H9 (cell line): ENCODE measurements at regions not wholly inside any gene's neighbourhood (a gene's known extent, or its start where the extent isn't known, plus 50 kb on each side); places are given as distances from the start of the nearest gene placed in this dataset.

Experiments used
- DNase-seq: peaks from one replicate; pipeline ENCODE4 v3.0.0-alpha.2; 2017
- H2AFZ ChIP-seq: one replicate; pipeline ENCODE4 v1.6.1; 2013; ENCODE audit warnings: mild to moderate bottlenecking, low read length, control low read depth, moderate library complexity
- H2AK5ac ChIP-seq: 2 replicates; pipeline ENCODE4 v1.6.1; 2013; ENCODE audit warnings: low read length, control low read depth, mixed read lengths; ENCODE audit not compliant: insufficient read length
- H2BK120ac ChIP-seq: one replicate; pipeline ENCODE4 v1.6.1; 2013; ENCODE audit warnings: low read depth, mild to moderate bottlenecking, low read length, control low read depth, inconsistent platforms; ENCODE audit not compliant: poor library complexity, severe bottlenecking
- H2BK12ac ChIP-seq: 2 replicates; pipeline ENCODE4 v1.6.1; 2013; ENCODE audit warnings: low read length, control low read depth, mixed read lengths, low read depth; ENCODE audit not compliant: insufficient read length
- H2BK15ac ChIP-seq: 2 replicates; pipeline ENCODE4 v1.6.1; 2013; ENCODE audit warnings: low read depth, low read length, control low read depth
- H2BK20ac ChIP-seq: one replicate; pipeline ENCODE4 v1.6.1; 2013; ENCODE audit warnings: low read depth, mild to moderate bottlenecking, low read length, control low read depth, inconsistent platforms; ENCODE audit not compliant: poor library complexity, severe bottlenecking
- H2BK5ac ChIP-seq: 2 replicates; pipeline ENCODE4 v1.6.1; 2013; ENCODE audit warnings: low read length, control low read depth, mixed read lengths; ENCODE audit not compliant: insufficient read length
- H3K14ac ChIP-seq: 2 replicates; pipeline ENCODE4 v1.6.1; 2013; ENCODE audit warnings: low read length, control low read depth; ENCODE audit not compliant: insufficient read depth
- H3K18ac ChIP-seq: 2 replicates; pipeline ENCODE4 v1.6.1; 2013; ENCODE audit warnings: low read depth, mild to moderate bottlenecking, mixed read lengths, low read length, control low read depth; ENCODE audit not compliant: insufficient read length
- H3K23ac ChIP-seq: 2 replicates; pipeline ENCODE4 v1.6.1; 2013; ENCODE audit warnings: low read length, control low read depth, mixed read lengths, low read depth; ENCODE audit not compliant: insufficient read length
- H3K23me2 ChIP-seq: 2 replicates; pipeline ENCODE4 v1.6.1; 2013; ENCODE audit warnings: low read depth, mild to moderate bottlenecking, mixed read lengths, low read length, control low read depth; ENCODE audit not compliant: insufficient read length, poor library complexity, severe bottlenecking
- H3K27ac ChIP-seq: 2 replicates; pipeline ENCODE4 v1.5.1; 2013; ENCODE audit warnings: low read length, control low read depth, mixed read lengths, low read depth; ENCODE audit not compliant: insufficient read length
- H3K27me3 ChIP-seq: 2 replicates; pipeline ENCODE4 v1.6.1; 2013; ENCODE audit warnings: low read length, control low read depth, inconsistent platforms; ENCODE audit not compliant: insufficient read depth
- H3K4ac ChIP-seq: 2 replicates; pipeline ENCODE4 v1.6.1; 2013; ENCODE audit warnings: low read depth, mild to moderate bottlenecking, control low read depth, inconsistent platforms, low read length, moderate library complexity
- H3K4me1 ChIP-seq: 2 replicates; pipeline ENCODE4 v1.6.1; 2013; ENCODE audit warnings: low read length, control low read depth, inconsistent platforms; ENCODE audit not compliant: insufficient read depth
- H3K4me2 ChIP-seq: 2 replicates; pipeline ENCODE4 v1.6.1; 2013; ENCODE audit warnings: low read length, control low read depth, mixed read lengths; ENCODE audit not compliant: insufficient read length, insufficient read depth
- H3K56ac ChIP-seq: 2 replicates; pipeline ENCODE4 v1.6.1; 2013; ENCODE audit warnings: low read depth, mild to moderate bottlenecking, mixed read lengths, low read length, control low read depth; ENCODE audit not compliant: insufficient read length
- H3K79me1 ChIP-seq: 2 replicates; pipeline ENCODE4 v1.6.1; 2013; ENCODE audit warnings: low read depth, mild to moderate bottlenecking, moderate library complexity, low read length, control low read depth, inconsistent platforms; ENCODE audit not compliant: insufficient read depth, poor library complexity, severe bottlenecking
- H3K79me2 ChIP-seq: 2 replicates; pipeline ENCODE4 v1.6.1; 2013; ENCODE audit warnings: low read length, control low read depth, inconsistent platforms; ENCODE audit not compliant: insufficient read depth
- H3K9ac ChIP-seq: 2 replicates; pipeline ENCODE4 v1.6.1; 2013; ENCODE audit warnings: low read length, control low read depth, mixed read lengths; ENCODE audit not compliant: insufficient read length; ENCODE audit errors: extremely low read depth
- H3K9me3 ChIP-seq: one replicate; pipeline ENCODE4 v1.6.1; 2013; ENCODE audit warnings: low read depth, low read length, inconsistent platforms; ENCODE audit not compliant: control insufficient read depth
- H3T11ph ChIP-seq: one replicate; pipeline ENCODE4 v1.6.1; 2013; ENCODE audit warnings: mild to moderate bottlenecking, low read length, control low read depth, inconsistent platforms
- H4K20me1 ChIP-seq: one replicate; pipeline ENCODE4 v1.6.1; 2013; ENCODE audit not compliant: control insufficient read depth, insufficient read length, insufficient read depth
- H4K5ac ChIP-seq: 2 replicates; pipeline ENCODE4 v1.6.1; 2013; ENCODE audit warnings: low read depth, mild to moderate bottlenecking, mixed read lengths, low read length, control low read depth; ENCODE audit not compliant: insufficient read length
- H4K8ac ChIP-seq: replicated peaks from 2 replicates; pipeline ENCODE4 v1.6.1; 2013; ENCODE audit warnings: low read length, control low read depth, mixed read lengths, low read depth; ENCODE audit not compliant: insufficient read length
- H4K91ac ChIP-seq: 2 replicates; pipeline ENCODE4 v1.6.1; 2013; ENCODE audit warnings: low read depth, mild to moderate bottlenecking, moderate library complexity, mixed read lengths, low read length, control low read depth; ENCODE audit not compliant: insufficient read length
- H3K27ac Mint-ChIP-seq, 3 experiments: 2 replicates in 2 of 3; 3 replicates in 1 of 3; pipeline ENCODE4 v1.8.0; 2020 to 2021; ENCODE audit warnings: mixed read lengths in 3 of 3, mild to moderate bottlenecking in 1 of 3, moderate library complexity in 1 of 3
- H3K27me3 Mint-ChIP-seq: 2 replicates; pipeline ENCODE4 v1.8.0; 2021; ENCODE audit warnings: low read depth, mild to moderate bottlenecking, moderate library complexity, mixed read lengths
- H3K36me3 Mint-ChIP-seq, 3 experiments: 2 replicates in 2 of 3; 3 replicates in 1 of 3; pipeline ENCODE4 v1.8.0; 2020 to 2021; ENCODE audit warnings: low read depth in 3 of 3, mixed read lengths in 3 of 3; ENCODE audit not compliant: insufficient read depth in 1 of 3
- H3K4me1 Mint-ChIP-seq, 2 experiments: 2 replicates each; pipeline ENCODE4 v1.8.0; 2020; ENCODE audit warnings: mixed read lengths in 2 of 2
- H3K4me3 Mint-ChIP-seq, 2 experiments: 2 replicates in 1 of 2; 3 replicates in 1 of 2; pipeline ENCODE4 v1.8.0; 2020 to 2021; ENCODE audit warnings: mild to moderate bottlenecking in 2 of 2, mixed read lengths in 2 of 2, moderate library complexity in 1 of 2
- H3K9me3 Mint-ChIP-seq, 2 experiments: 2 replicates in 1 of 2; 3 replicates in 1 of 2; pipeline ENCODE4 v1.8.0; 2020; ENCODE audit warnings: mild to moderate bottlenecking in 2 of 2, mixed read lengths in 2 of 2, moderate library complexity in 1 of 2
- WGBS: extraction: QIAGEN DNeasy Blood & Tissue Kit; methylation state at CpG from one replicate; pipeline ENCODE4 v1.1.7; 2013; ENCODE audit warnings: missing lambda C conversion rate, low lambda C conversion rate, mixed read lengths; ENCODE audit not compliant: insufficient read length; ENCODE audit errors: extremely low coverage; 5-methylcytosine and 5-hydroxymethylcytosine counted together
- TF ChIP-seq, protein P1 (sequence below): fragments of 200-600 bp; sonication (generic); conservative IDR thresholded peaks from 3 replicates; pipeline ENCODE4 v1.8.0; 2021; ENCODE audit warnings: antibody characterized with exemption, mild to moderate bottlenecking

DNA sequence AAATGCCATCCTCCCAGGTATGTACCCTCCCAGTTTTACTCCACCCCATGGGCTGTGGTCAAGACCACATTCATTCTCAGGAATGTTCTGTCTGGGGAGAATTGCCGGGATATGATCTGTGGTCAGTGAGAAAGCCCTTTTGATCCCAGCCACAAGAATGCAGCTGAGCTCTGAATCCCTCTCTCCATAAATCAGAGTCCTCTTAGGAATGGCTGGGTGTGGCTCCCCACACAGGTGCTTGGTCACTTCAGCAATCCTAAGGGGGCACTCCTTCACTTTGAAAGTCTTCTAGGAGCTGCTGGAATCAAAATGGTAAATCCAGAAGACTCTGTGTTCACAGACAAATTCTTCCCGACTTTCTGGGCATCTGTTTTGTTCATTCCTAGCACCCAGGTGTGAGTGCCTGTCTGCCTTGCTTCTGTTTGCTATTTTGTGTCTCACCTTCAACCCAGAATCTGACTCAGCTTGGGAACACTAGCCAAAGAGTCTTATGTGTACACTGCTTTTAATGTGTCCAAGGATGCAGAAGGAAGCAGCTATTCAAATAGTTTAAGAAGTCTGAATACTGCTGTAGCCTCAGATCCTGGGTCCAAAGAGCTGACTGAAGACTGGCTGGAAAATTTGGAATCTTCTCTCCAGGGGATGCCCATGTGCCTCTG, 144.6 kb upstream of the CDKN3 start:
- Histone ChIP-seq H3K27me3 (no peaks in the 10 kb centered on the region), H3K18ac (no peak overlapping the region), H3K4me1 (no peaks in the 10 kb centered on the region), H4K20me1 (no peaks in the 10 kb centered on the region), H3K4me2 (no peak overlapping the region), H2AFZ (no peak overlapping the region), H3K23ac (no peak overlapping the region), H2BK15ac (no peak overlapping the region), H3K4ac (no peak overlapping the region), H3K79me1 (no peaks in the 10 kb centered on the region), H2BK12ac (no peak overlapping the region), H4K8ac (no peak overlapping the region), H3K79me2 (no peaks in the 10 kb centered on the region), H3K23me2 (no peaks in the 10 kb centered on the region), H2BK120ac (no peak overlapping the region), H2AK5ac (no peak overlapping the region), H4K91ac (no peak overlapping the region), H3K9ac (no peak overlapping the region), H2BK20ac (no peak overlapping the region), H3K56ac (no peak overlapping the region), H3T11ph (no peak overlapping the region), H3K9me3 (no peaks in the 10 kb centered on the region), H3K27ac (no peak overlapping the region), H2BK5ac (no peak overlapping the region), H4K5ac (no peak overlapping the region), H3K14ac (no peak overlapping the region)
- no peak overlapping the region for H3K4me3 Mint-ChIP-seq
- no CpG with 5 or more reads among the region's 2 CpGs for WGBS
- TF ChIP-seq, protein P1, sequence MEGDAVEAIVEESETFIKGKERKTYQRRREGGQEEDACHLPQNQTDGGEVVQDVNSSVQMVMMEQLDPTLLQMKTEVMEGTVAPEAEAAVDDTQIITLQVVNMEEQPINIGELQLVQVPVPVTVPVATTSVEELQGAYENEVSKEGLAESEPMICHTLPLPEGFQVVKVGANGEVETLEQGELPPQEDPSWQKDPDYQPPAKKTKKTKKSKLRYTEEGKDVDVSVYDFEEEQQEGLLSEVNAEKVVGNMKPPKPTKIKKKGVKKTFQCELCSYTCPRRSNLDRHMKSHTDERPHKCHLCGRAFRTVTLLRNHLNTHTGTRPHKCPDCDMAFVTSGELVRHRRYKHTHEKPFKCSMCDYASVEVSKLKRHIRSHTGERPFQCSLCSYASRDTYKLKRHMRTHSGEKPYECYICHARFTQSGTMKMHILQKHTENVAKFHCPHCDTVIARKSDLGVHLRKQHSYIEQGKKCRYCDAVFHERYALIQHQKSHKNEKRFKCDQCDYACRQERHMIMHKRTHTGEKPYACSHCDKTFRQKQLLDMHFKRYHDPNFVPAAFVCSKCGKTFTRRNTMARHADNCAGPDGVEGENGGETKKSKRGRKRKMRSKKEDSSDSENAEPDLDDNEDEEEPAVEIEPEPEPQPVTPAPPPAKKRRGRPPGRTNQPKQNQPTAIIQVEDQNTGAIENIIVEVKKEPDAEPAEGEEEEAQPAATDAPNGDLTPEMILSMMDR, result no peak
- H3K27me3 Mint-ChIP-seq, result peaks cover 3% of the 10 kb centered on the region; the same call in 1 of the 2 replicates
- DNase-seq, result no peak
- H3K4me1 Mint-ChIP-seq, result peaks cover 10 to 12% of the 10 kb centered on the region in 2 experiments
- no peak overlapping the region for H3K27ac Mint-ChIP-seq
- H3K36me3 Mint-ChIP-seq, result no peaks in the 10 kb centered on the region; a peak in 2 of 7 replicates
- peaks cover 0 to 3% of the 10 kb centered on the region in 2 experiments; a peak in 2 of 5 replicates for H3K9me3 Mint-ChIP-seq
